Vagina (tissue), 2 donors: ENCODE measurements at regions not wholly inside any gene's neighbourhood (a gene's known extent, or its start where the extent isn't known, plus 50 kb on each side); places are given as distances from the start of the nearest gene placed in this dataset.
"Not testable (repeated sequence)": the region's sequence is repeated elsewhere in the genome, so short reads cannot be mapped to it uniquely, and the experiment has no call there.

ENCODE experiments used
- DNase-seq, 2 donors: peaks; one replicate each; pipeline ENCODE4 v3.0.0-alpha.2; 2017; ENCODE audit errors: extremely low spot score in 2 of 2
- H3K27ac ChIP-seq: fragments of 200-600 bp; sonication (generic); one replicate; pipeline ENCODE4 v1.5.1; 2019
- H3K27me3 ChIP-seq: fragments of 200-600 bp; sonication (generic); one replicate; pipeline ENCODE4 v1.5.1; 2019
- H3K36me3 ChIP-seq, 2 donors: fragments of 200-600 bp; sonication (generic); one replicate each; pipeline ENCODE4 v1.5.1; 2017 to 2019
- H3K4me1 ChIP-seq: fragments of 200-600 bp; sonication (generic); one replicate; pipeline ENCODE4 v1.5.1; 2019
- H3K4me3 ChIP-seq, 2 donors: fragments of 200-600 bp; sonication (generic); 1 replicate in 1 of 2; 2 replicates in 1 of 2; pipeline ENCODE4 v1.5.1; 2016 to 2019
- H3K9me3 ChIP-seq: fragments of 200-600 bp; sonication (generic); one replicate; pipeline ENCODE4 v1.5.1; 2019
- intact Hi-C: fragments of 100-400 bp; cut with DNase I; formaldehyde crosslinking; loops from one replicate; pipeline ENCODE4 v1.15.1; 2023

DNA sequence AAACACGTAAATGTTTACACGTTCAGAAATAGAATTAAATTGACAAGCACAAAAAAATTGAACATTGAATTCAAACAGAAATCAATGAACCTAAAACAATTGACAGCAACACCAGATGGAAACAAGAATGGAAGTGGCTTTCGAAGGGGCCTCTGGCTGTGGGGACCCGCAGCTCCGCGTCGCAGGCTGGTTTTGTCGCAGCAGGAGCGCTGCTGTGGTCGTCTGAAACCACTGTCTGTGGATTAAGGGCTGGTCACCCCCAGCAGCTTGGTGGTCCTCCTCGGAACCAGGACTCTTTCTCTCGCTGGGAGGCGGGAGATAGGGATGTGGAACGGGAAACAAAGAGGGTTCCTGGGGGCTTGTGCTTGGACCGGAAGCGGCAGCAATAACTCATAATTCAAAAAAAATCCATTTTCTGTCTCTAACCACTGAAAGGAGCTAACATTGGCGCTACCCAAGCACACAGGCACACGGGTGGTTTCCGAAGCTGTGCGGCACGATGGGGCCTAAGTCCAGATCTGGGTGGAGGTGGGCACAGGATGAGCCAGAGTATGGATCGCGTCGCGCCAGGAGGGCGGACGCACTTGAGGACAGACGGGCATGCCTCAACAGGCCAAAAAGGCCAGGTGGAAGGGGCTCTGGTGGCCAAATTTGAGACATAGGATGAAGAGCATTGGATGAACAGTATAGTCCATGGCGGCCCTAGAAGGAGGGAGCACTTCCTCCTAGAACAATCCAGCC lies 346.0 kb downstream of the CNTNAP3B start:
- H3K36me3 ChIP-seq, H3K27ac ChIP-seq, DNase-seq, H3K4me1 ChIP-seq, H3K4me3 ChIP-seq, intact Hi-C loops, H3K27me3 ChIP-seq, H3K9me3 ChIP-seq: not testable (repeated sequence)

DNA sequence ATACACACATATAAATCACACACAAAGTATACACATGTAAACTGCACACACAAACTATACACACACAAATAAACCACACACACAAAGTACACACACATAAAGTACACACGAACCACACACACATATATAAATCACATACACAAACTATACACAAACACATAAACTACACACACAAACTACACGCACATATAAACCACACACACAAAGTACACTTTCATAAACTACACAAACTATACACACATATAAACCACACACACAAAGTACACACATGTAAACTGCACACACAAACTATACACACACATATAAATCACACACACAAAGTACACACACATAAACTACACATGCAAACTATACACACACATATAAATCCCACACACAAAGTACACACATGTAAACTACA lies 347.3 kb downstream of the CNTNAP3B start:
- intact Hi-C loops, H3K27ac ChIP-seq, H3K4me3 ChIP-seq, DNase-seq, H3K27me3 ChIP-seq, H3K9me3 ChIP-seq, H3K36me3 ChIP-seq, H3K4me1 ChIP-seq: not testable (repeated sequence)

DNA sequence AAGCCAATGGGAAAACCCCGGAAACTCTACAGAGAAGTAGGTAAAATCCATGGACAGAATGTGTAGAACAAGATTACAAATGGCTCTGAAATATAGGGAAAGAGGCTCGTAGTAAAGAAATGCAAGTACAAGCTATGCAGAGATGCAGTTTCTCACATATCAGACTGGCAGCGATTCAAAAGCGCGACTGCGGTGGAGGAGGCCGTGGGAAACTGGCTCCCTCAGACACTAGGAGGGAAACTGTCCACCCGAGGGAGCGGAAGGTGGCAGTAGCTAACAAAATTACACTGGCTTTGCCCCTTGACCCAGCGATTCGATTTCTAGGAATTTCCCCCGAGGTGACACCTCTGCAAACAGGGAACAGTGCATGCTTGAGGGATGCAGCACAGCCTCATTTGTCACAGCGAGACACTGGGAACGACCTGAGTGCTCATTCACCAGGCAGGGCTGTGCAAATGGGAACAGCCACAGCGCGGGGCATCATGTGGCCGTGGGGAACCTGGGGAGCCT lies 349.3 kb downstream of the CNTNAP3B start:
- H3K4me1 ChIP-seq, H3K4me3 ChIP-seq, H3K27ac ChIP-seq, H3K9me3 ChIP-seq, DNase-seq, H3K27me3 ChIP-seq, intact Hi-C loops, H3K36me3 ChIP-seq: not testable (repeated sequence)

DNA sequence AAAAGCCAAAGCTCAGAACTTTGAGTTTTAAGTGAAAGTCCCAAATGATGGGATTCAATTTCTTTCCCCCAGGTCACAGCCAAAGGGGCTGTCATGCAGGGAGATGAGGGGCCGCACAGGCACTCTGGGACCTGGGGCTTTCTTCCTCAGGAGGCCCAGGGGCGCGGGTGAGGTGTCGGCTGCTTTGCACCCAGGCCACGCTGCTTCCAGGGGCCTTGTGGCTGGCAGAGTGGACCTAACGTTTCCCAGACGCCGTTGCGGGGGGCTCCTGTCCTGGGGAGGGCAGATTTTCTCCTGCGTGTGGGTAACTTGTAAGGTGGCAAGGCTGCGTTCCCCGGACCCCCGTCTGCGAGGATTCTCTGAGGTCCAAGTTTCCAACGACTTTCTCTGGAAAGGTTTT lies 350.0 kb downstream of the CNTNAP3B start:
- H3K4me1 ChIP-seq, H3K4me3 ChIP-seq, DNase-seq, intact Hi-C loops, H3K27me3 ChIP-seq, H3K27ac ChIP-seq, H3K9me3 ChIP-seq, H3K36me3 ChIP-seq: not testable (repeated sequence)

DNA sequence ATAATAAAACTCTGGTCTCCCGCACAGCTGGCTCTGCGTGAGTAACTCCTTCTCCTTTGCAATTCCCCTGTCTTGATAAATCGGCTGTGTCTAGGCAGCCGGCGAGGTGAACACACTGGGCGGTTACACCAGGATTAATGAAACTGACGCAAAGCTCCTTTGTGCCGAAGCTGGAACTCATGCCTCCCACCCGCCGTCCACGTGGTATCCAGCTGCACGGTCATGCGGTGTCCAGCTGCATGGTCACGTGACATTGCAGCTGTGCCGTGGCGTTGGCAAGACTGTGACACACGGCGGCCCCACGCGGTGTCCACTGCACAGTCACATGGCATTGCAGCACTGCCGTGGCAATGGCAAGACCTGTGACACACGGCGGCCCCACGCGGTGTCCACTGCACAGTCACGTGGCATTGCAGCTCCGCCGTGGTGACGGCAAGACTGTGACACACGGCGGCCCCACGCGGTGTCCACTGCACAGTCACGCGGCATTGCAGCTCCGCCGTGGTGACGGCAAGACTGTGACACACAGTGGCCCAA lies 350.6 kb downstream of the CNTNAP3B start:
- intact Hi-C loops, H3K36me3 ChIP-seq, DNase-seq, H3K9me3 ChIP-seq, H3K27me3 ChIP-seq, H3K27ac ChIP-seq, H3K4me1 ChIP-seq, H3K4me3 ChIP-seq: not testable (repeated sequence)

DNA sequence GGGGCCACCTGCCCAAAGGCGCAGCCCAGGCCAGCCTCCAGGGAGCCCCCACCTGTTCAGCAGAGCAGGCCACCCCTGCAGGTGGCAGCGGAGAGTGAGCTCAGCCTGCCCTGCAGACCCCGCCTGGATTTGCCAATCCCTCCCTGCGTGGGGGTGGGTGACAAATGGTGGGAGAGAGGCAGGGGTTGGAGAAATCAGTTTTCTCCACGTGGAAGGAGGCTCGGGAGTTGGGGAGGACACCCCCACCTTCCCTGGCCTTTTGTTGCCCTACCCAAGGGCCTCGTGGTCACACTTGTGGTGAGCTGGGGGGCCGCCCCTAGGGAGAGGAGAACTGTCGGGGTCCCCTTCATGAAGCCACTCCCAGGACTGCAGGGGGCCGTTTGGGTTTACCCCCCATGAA lies 351.7 kb downstream of the CNTNAP3B start:
- intact Hi-C loops, H3K27ac ChIP-seq, DNase-seq, H3K4me3 ChIP-seq, H3K27me3 ChIP-seq, H3K4me1 ChIP-seq, H3K36me3 ChIP-seq, H3K9me3 ChIP-seq: not testable (repeated sequence)

DNA sequence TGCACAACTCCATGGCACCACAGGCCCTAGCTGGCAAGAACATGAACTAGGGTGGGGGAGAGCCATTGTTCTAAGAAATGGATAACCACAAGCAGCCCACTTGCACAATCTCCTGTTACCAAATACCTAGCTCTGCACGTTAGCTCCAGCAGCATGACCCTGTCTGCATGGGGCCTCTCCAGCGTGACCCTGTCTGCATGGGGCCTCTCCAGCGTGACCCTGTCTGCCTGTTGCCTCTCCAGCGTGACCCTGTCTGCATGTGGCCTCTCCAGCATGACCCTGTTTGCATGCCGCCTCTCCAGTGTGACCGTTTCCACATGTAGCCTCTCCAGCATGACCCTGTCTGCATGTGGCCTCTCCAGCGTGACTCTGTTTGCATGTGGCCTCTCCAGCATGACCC lies 356.7 kb downstream of the CNTNAP3B start:
- DNase-seq, H3K4me1 ChIP-seq, intact Hi-C loops, H3K27ac ChIP-seq, H3K9me3 ChIP-seq, H3K27me3 ChIP-seq, H3K4me3 ChIP-seq, H3K36me3 ChIP-seq: not testable (repeated sequence)

DNA sequence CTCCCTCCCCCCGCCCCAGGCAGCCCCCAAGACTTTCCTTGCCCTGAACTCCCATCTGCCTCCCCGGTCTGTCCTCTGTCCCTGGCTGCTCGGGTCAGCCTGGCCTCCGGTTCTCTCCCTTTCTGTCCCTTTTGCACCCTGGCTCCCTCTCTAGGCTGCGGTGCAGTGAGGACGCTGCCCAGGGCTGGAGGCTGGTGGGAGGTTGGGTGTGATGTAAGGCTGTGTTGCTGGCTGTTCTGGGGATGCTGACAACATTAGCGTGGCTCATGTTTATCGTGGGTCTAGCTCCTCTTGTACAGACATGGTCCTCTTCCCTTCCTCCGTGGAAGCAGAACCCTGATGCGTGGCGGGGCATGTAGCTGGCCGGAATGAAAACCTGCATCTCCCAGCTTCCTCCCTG lies 357.5 kb downstream of the CNTNAP3B start:
- H3K27ac ChIP-seq, H3K27me3 ChIP-seq, DNase-seq, H3K9me3 ChIP-seq, H3K4me1 ChIP-seq, H3K4me3 ChIP-seq, H3K36me3 ChIP-seq, intact Hi-C loops: not testable (repeated sequence)

DNA sequence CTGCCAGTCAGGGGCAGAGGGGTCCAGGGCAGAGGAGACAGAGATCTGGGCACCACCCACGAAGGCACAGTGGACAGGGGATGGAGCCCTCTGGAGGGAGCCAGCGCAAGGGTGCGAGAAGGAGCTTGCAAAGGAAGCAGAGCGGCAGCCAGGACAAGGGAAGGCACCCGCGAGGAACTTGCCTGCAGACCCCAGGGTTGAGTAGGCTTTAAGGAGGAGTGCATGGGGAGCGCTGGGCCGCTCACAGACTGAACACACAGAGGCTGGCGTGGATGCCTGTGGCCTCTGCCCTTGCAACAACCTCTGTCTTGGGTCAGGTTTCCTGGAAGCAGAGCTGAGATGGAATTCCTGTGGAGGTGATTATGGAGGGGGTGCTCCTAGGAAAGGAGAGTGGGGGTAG lies 374.4 kb downstream of the CNTNAP3B start:
- H3K4me1 ChIP-seq, H3K27me3 ChIP-seq, H3K27ac ChIP-seq, H3K9me3 ChIP-seq, intact Hi-C loops, H3K36me3 ChIP-seq, H3K4me3 ChIP-seq: not testable (repeated sequence)
- DNase-seq: peak in 1 of 2 donors; percentile 3

DNA sequence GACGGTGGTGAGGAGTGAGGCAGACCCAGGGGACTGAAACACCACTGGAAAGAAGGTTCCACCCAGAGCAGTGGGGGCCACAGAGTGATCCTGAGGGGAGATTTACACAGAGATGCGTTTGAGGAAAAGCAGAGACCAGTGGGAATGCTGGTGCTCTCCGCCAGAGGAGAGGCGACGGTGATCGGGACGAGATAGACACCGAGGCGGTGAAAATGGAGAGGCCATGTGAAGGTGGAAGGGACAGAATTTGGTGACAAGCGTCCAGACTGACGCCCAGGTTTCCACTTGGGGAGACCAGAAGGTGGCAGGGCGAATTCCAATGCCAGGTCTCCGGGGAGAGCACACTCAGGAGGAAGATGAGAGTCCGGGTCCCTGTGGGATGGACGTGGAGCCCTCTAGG lies 374.8 kb downstream of the CNTNAP3B start:
- H3K27ac ChIP-seq, H3K9me3 ChIP-seq, H3K4me1 ChIP-seq, H3K27me3 ChIP-seq, intact Hi-C loops, H3K36me3 ChIP-seq, H3K4me3 ChIP-seq: not testable (repeated sequence)
- peak in 1 of 2 donors; percentile 69 for DNase-seq

DNA sequence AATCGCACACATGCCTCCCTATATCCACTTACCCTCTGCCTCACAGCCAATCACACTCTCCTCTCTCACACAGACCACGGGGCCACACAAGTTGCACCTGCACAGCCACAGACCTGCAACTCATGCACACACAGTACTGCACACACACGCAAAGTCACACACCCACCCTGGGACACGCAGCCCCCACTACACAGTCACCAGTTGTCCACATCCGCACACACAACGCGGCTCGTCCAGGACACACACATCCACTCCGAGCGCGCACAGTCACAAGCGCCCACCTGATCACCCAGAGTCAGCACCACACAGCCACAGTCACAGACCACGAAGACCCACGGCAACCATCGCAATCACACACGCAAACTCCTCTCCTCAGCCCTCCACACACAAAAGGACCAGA lies 387.3 kb downstream of the CNTNAP3B start:
- H3K4me3 ChIP-seq, H3K27me3 ChIP-seq, H3K36me3 ChIP-seq, H3K27ac ChIP-seq, DNase-seq, intact Hi-C loops, H3K4me1 ChIP-seq, H3K9me3 ChIP-seq: not testable (repeated sequence)

DNA sequence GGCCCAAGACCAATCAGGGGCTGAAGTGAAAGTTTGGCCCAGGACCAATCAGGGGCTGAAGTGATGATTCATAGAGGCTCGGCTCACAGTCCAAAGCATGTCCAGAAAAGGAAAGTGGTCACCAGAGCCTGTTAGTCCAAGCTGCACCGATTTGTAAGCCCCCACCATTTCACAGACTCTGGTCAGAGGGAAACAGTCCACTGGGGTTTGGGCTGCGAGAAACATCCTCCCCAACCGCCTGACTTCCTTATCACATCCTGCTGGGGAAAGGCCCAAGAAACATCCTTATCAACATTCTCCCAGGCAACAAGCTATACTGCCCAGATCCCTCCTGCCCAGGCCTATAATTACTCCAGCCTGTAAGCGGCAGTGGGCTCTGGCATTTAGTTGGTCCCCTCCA lies 388.1 kb downstream of the CNTNAP3B start:
- intact Hi-C loops, DNase-seq: not testable (repeated sequence)

DNA sequence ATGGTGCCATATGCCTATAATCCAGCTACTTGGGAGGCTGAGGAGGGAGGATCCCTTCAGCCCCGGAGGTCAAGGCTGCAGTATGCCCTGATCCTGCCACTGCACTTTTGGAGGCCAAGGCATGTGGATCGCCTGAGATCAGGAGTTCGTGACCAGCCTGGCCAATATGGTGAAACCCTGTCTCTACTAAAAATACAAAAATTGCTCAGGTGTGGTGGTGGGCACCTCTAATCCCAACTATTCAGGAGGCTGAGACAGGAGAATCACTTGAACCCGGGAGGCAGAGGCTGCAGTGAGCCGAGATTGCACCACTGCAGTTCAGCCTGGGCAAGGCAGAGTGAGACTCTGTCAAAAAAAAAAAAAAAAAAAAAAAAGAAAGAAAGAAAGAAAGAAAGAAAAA lies 390.5 kb downstream of the CNTNAP3B start:
- H3K27ac ChIP-seq, H3K36me3 ChIP-seq, H3K4me3 ChIP-seq, H3K4me1 ChIP-seq, DNase-seq, intact Hi-C loops, H3K9me3 ChIP-seq, H3K27me3 ChIP-seq: not testable (repeated sequence)

More for the DNA sequence above, 388.1 kb downstream of the CNTNAP3B start:
- not testable (repeated sequence) for H3K27me3 ChIP-seq, H3K4me1 ChIP-seq, H3K4me3 ChIP-seq, H3K9me3 ChIP-seq, H3K36me3 ChIP-seq, H3K27ac ChIP-seq

DNA sequence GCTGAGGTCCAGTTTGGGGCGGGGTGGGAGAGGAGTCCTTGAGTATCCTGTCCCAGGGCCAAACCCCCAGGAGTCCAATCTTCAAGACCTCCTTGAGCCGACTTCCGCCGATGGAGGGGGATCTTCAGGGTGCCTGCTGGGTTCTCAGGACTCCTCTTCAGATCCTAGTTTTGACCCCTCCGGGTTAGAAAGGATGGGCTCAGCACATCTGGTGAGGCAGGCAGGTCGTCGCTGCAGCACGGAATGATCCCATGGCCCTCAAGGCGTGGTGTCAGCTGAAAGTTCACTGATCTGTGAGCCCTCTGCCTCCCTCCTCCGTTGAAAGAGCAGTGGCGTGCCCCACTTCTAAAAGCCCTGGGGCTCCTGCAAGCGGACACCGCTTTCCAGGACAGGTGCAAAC lies 430.0 kb downstream of the CNTNAP3B start:
- H3K9me3 ChIP-seq, DNase-seq, intact Hi-C loops, H3K27me3 ChIP-seq, H3K27ac ChIP-seq, H3K4me3 ChIP-seq, H3K4me1 ChIP-seq, H3K36me3 ChIP-seq: not testable (repeated sequence)
